ENCODE measurements at regions not wholly inside any gene's neighbourhood (a gene's known extent, or its start where the extent isn't known, plus 50 kb on each side); places are given as distances from the start of the nearest gene placed in this dataset.
"Not testable (repeated sequence)": the region's sequence is repeated elsewhere in the genome, so short reads cannot be mapped to it uniquely, and the experiment has no call there.

GRCh38 chr1:164021813-164022212 is 537.2 kb upstream of the PBX1 start:
- no peak for DNase-seq

DNA sequence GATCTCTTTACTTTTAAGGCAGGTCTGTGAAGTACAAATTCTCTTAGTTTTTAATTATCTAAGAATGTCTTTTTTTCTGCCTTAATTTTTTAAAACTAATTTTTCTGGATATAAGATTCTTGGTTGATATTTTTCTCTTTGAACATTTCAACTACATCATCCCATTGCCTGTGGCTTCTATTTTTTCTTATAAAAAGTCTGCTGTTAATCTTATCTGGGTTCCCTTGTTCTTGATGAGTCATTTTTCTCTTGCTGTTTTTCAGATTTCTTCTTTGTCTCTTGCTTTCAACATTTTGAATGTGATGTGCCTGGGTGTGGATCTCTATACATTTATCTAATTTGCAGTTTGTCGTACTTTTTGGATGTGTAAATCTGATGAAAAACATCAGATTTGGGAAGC is 525.2 kb upstream of the PBX1 start:
- no peak for DNase-seq

GRCh38 chr1:164040754-164041153 is 518.2 kb upstream of the PBX1 start:
- no peak for DNase-seq

- DNase-seq: no peak
These were observed 507.2 kb upstream of the PBX1 start for GRCh38 chr1:164051782-164052181.

DNA sequence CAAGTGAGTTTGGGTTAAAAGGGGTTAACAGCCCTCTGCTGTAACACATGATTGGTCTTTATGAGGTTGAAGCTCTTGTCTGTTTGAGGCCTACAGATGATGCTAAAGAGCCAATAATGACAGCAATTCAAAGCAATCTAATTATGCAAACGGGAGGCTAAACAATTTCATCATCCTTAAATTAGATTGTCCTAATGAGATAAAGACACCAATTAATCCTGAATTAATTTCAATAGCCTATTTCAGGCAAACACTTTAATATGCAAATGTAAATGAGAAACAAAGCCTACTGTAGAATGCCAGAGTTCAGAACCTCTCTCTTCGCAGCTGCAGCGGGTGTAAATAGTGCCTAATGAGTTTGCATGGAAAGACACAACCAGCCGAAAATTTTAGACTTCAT is 504.7 kb upstream of the PBX1 start:
- no peak for DNase-seq

GRCh38 chr1:164058198-164058597 is 500.8 kb upstream of the PBX1 start:
- DNase-seq: no peak

DNA sequence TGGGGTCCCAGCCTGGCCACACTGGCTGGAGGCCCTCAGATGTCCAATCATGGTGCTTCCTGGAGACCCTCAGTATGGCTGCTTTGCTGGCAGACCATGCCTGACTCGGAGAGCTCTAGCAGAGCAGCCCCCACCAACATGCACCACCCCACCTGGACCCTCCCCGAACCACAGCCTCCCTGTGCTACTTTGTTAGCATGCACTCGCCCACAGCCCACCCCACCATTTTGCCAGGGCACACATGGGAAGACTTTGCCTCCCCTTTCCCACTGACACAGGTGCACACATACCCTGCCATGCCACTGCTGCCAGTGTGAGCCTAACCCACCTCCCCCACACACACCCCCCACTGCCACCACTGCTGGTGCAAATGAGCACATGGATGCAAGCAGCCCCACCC is 497.5 kb upstream of the PBX1 start:
- DNase-seq: no peak

GRCh38 chr1:164064501-164064900 is 494.5 kb upstream of the PBX1 start:
- DNase-seq: no peak

GRCh38 chr1:164071288-164071687 is 487.7 kb upstream of the PBX1 start:
- DNase-seq: no peak

- no peak for DNase-seq
These were observed 472.2 kb upstream of the PBX1 start for GRCh38 chr1:164086832-164087231.

- DNase-seq: no peak
These were observed 471.0 kb upstream of the PBX1 start for GRCh38 chr1:164087906-164088453.

DNA sequence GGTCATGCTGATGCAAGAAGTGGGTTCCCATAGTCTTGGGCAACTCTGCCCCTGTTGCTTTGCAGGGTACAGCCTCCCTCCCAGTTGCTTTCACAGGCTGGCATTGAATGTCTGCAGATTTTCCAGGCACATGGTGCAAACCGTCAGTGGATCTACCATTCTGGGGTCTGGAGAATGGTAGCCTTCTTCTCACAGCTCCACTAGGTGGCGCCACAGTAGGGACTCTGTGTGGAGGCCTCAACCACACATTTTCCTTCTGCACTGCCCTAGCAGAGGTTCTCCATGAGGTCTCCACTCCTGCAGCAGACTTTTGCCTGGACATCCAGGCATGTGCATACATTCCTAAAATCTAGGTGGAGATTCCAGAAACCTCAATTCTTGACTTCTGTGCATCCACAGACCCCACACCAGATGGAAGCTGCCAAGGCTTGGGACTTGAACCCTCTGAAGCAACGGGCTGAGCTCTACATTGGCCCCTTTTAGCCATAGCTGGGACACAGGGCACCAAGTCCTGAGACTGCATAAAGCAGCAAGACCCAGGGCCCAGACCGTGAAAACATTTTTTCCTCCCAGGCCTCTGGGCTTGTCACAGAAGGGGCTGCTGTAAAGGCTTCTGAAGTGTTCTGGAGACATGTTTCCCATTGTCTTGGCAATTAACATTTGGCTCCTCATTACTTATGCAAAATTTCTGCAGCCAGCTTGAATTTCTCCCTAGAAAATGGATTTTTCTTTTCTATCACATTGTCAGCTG is 466.2 kb upstream of the PBX1 start:
- no peak for DNase-seq

GRCh38 chr1:164093543-164093942 is 465.4 kb upstream of the PBX1 start:
- DNase-seq: no peak

GRCh38 chr1:164101802-164102201 is 457.2 kb upstream of the PBX1 start:
- DNase-seq: no peak

- no peak for DNase-seq
These were observed 427.0 kb upstream of the PBX1 start for GRCh38 chr1:164131949-164132348.

DNA sequence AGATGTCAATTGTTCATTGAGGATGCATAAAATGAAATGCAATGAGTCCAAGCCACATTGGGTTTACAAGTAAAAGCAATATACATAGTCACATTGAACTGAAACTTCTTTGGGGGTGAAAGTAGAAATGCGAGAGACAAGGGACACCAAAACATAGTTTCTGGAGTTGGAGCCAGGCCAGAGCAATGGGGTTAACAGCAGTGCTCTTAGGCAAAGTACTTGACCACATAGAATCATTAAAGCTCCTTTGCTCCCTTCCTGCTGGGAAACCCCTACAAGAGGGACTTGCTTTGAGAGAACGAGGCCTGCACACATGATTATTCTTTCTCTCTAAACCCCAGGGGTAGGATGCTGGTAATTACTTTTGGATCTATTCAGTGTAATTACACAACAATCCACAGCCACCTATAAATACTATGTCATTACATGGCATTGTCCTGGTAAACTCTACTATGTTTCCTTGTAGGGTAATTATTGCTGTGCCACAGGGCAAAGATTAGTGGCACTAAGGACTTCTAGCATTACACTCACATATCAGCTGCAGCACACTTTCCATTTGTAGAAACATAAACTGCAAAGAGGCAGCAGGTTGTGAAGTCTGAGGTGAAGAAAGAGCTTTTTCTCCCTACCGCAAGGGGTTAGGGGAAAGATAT is 421.6 kb upstream of the PBX1 start:
- DNase-seq: no peak

DNA sequence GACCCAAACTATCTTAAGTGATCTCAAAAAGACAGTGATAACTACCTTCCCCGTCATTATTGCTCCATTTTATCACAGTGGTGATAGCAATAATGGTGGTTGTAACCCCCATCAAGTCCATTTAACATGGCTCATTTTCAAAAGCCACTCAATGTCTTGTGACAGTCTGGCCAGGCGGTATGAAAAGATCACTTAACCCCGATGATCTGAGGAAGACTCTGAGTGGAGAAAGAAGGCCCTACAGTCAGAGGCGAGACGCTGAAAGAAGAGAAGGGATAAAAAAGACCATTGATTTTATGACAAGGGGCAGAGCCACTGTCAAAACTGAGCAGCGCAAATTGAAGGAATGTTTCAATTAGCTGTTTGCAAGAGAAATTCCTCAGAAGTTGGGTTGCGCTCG is 417.2 kb upstream of the PBX1 start:
- DNase-seq: no peak

GRCh38 chr1:164154622-164155021 is 404.4 kb upstream of the PBX1 start:
- DNase-seq: no peak

DNA sequence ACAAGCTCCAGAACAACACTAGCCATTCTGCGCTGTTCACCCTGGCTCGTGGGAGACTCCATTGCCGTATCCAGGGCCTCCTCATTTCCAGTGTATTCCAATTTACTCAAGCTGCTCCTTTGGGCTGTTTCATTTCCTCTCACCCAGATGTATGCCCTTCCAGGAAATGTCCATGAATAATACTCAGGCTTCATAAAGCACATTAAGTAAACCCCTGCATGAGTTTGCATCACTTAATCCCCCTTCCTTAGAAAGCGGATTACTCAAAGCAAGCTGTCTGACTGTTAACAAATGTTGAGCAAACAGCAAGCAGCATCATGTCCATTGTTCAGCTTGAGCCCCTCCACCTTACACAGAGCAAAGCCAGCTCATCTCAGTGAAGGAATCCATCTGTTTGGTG is 403.6 kb upstream of the PBX1 start:
- no peak for DNase-seq

DNA sequence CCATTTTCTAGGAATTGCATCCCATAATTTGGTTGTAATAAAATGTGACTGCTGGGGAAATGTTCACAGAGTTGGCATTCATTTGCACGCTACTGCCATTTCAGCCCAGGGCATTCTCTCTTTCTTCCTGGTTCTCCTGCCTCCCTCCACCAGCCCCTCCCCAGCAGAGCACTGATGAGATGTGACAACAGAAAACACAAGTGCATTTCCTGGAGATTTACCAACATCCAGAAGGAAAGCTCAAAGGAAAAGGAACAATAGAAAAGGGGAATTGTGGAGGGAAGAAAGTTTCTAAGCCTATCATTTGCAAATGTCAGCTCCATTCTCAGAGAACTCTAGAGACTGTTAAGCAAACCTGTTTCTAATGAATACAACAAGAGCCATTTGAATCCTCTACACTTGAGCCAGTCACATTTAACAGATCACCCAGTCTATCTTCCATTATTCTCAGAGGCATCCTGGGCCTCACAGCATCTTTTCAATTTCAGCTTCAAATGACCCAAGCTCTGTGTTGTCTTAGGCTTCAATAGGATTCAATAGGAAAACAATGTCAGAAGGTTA is 395.6 kb upstream of the PBX1 start:
- DNase-seq: no peak

DNA sequence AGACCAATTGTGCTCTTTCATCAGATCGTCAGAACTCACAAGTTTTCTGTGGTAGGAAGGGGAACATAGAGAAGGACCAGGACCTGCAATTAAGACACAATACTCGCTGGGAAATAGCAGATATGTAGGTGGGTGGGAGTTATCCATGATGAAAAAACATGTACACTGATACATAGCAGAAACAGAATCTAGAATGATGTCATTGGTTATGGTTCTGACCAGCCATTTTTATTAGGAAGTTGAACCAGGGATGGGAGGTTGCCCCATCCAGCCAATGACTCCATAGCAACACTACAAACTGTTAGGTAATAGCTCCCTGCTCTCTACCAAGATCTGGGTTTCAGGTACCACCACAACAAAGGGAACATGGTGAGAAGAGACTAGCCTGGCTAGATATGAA is 393.5 kb upstream of the PBX1 start:
- DNase-seq: no peak

DNA sequence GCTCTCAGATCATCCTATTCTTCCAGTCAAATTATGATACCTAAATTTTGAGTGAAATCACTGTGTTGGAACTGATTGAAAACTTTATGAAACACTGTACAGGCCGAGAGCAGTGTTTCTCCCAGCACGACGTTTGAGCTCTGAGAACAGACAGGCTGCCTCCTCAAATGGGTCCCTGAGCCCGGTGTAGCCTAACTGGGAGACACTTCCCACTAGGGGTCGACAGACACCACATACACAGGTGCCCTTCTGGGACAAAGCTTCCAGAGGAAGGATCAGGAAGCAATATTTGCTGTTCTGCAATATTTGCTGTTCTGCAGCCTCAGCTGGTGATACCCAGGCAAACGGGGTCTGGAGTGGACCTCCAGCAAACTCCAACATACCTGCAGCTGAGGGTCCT is 392.5 kb upstream of the PBX1 start:
- DNase-seq: not testable (repeated sequence)

- DNase-seq: no peak
These were observed 381.9 kb upstream of the PBX1 start for GRCh38 chr1:164177118-164177517.

GRCh38 chr1:164180824-164181223 is 378.2 kb upstream of the PBX1 start:
- DNase-seq: no peak
